ENCODE measurements at regions not wholly inside any gene's neighbourhood (a gene's known extent, or its start where the extent isn't known, plus 50 kb on each side); places are given as distances from the start of the nearest gene placed in this dataset.
"Not testable (repeated sequence)": the region's sequence is repeated elsewhere in the genome, so short reads cannot be mapped to it uniquely, and the experiment has no call there.

DNA sequence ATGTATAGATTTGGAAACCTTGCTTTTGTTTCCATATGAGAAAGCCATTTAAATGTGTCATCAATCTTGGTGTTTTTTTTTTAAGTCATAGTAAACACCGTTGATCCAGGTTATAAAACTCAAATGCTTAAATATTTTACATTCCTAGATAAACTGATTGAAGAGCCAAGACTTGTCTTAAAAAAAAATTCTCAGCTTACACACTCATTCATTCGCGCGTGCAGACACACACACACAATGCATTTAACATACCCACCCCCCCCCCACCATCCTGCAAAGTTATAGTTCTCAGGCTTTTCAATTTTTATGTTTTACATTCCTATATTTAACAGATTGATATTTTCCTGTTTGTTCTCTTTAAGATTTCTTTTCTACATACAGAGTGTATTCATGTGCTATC lies 536.4 kb downstream of the PRKD1 start:
- DNase-seq: no peak

DNA sequence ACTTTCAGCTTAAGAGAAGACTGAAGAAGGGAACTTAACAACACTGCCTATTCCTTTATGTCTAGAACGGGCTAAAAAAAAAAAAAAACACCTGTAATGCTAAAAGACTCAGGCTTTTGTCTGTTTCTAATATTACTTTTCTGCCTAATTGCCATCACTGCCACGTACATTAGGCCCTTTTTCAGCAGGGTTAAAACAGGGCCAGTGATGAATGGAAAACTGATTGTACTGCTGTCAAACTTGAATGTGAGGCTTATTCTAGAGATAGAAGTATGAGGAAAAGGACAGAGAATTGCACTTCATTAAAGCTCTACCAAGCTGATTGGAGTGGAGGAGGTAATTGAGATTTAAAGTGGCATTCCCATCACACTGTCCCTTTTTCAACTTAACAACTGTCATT lies 535.8 kb downstream of the PRKD1 start:
- DNase-seq: no peak

DNA sequence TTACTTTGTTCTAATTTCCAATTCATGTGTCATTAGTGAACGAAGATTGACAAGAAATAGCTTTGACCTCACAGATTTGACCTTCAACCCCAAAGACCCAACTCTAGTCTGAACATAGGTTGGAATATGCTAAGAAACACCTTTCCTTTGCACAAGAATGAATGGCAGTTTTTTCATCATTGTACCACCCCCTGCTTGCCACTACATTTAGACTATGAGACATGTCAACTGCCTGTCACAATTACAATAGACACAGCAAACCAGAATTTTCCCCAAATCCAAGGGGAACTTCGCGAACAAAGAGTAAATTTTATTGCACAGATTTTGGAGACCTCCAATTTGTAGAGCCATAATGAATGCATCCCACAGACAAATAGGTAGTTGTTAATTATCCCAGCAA lies 535.4 kb downstream of the PRKD1 start:
- DNase-seq: no peak

DNA sequence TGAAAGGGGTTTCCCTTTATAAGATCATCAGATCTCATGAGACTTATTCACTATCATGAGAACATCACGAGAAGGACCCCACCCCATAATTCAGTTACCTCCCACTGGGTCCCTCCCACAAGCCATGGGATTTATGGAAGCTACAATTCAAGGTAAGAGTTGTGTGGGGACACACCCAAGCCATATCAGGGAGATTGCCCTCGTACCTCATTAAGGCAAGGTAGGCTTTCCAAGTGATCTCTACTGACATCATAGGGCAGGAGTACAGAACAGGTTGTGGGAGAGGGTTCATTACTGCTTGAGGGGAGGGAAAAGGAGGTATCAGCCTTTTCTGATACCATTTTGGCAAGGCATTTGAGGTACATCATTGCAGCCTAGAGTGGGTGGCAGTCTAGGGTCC lies 524.6 kb downstream of the PRKD1 start:
- no peak for DNase-seq

DNA sequence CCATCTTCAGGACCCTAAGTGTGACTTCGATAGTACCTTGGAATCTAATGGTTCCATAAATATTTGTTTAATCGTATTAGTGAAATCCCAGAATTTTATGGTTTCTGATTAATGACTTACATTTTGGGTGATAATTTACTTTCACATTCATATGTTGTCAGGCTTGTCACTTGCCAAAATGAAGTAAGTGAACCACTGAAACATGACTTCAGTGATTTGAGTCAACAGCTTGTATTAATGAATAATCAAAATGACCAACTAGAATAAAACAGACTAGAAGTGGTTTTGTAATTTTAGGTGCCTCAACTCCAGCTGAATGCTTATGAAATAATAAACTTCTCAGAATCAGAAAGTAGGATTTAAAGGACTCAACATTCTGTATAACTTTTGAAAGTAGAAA lies 517.1 kb downstream of the PRKD1 start:
- no peak for DNase-seq

DNA sequence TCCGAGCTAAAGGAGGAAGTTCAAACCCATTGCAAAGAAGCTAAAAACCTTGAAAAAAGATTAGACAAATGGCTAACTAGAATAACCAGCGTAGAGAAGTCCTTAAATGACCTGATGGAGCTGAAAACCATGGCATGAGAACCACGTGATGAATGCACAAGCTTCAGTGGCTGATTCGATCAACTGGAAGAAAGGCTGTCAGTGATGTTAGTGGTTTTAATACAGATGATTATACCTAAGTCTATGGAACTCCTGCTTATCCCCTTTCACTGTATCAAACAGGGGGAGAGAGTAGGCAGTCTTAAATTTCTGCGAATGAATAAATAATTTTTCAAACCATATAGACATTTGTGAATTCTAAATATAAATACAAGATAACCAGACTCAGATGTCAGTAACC lies 512.7 kb downstream of the PRKD1 start:
- DNase-seq: not testable (repeated sequence)

DNA sequence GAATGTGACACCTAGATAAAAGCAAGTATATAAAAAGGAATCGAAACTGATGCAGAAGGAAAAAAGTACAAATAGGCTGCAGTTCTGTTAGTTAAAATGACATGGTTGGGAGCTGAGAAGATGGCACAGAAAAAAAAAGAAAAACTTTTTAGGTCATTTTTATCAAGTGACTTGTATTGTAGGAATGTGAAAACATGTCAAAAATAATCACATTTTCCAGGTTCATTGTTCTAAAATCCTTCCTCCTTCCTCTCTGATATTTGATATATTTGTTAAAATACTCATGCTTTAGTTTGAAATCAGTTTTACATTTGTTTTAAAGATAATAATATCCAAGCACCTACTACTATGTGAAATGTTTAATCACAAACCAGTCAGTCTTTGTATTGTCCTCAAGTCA lies 507.9 kb downstream of the PRKD1 start:
- DNase-seq: no peak

DNA sequence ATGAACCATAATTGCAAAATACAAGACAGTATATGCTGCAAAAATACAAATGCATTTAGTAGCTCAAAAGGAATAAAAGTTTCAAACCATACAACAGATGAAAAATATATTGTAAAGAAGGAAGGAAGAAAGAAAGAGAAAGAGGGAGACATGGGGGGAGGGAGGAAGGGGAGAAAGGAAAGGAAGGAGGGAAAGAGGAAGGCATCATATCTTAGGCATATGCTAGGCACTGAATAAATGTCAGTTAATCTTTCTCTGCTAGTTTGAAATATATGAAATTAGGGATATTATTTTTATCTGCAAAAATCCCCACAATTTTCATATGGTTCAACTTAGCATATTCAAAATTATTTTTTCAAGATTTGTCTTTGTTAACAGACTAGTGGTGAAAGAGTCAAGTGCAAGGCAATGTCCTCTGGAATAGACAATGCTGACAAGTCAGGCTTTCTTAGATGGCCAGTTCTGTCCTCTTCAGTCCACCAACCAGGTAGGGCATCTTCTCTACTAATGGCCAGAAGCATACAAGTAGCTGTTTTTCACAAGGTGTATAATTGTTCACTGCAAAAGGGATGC lies 506.4 kb downstream of the PRKD1 start:
- no peak for DNase-seq

DNA sequence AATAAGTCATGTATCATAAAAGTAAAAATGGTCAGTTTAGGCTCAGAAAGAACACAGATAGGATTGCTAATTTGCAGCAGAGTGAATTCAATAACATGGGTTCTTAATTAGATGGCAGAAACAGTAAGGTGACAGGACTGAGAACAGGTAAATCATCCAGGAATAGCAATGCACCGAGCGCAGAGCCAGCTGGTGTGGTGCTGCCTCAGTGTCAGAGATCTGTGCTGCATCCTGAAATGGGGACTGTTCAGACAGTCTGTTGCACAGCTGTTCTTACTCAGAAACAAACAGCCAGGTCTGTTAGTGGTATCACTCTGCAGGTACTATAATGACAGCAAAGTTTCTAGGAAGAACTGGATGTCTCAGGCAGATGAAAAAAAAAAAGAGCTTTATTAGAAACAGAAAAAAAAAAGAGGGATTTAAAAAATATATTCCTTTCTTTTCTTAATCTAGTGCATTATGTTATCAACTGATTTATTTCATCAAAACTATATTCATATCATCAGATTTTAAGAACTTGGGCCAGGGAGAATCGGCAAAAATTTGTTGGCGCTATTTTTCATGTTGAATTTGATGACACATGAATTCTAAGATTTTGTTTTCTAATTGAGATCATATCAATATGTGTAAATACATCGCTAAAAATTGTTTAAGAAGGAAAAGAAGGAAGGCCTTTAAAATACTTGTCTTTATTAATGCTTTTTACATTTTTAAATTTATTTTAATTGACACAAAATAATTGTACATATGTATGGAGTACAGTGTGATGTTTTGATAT lies 501.8 kb downstream of the PRKD1 start:
- DNase-seq: no peak

DNA sequence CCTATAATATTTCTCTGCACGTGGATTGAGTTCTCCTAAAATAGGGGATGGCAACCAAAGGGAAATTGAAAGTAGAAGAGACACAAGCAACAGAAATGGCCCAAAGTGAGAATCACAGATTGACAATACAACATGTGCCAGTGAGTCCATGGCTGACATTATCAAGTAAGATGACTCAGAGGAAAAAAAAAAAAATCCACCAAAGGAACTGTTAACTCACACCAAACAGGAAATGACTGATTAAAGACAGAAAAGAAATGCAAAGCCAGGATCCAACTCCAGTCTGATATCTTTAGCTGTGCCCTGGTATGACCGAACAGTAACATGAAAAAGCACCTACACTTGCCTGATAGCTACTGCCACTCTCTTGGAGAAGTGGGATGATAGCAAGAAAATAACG lies 485.0 kb downstream of the PRKD1 start:
- no peak for DNase-seq

DNA sequence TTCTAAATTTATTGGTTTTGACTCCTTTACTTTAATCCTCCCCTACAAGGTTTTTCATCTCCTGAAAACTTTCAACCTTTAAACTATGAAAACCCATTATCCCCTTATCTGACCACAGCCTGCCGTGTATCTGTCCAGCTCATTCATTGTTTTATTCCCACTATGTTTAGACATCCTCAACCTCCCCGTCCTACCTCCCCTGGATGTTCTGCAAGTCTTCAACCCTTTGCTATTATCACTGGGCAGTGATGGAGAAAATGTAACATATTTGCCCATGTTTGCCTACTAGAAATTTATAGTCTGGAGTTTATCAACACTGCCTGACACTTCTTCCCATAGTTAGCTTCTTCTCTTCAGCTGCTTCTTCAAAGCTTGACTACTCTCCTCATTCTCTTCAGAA lies 483.4 kb downstream of the PRKD1 start:
- no peak for DNase-seq

DNA sequence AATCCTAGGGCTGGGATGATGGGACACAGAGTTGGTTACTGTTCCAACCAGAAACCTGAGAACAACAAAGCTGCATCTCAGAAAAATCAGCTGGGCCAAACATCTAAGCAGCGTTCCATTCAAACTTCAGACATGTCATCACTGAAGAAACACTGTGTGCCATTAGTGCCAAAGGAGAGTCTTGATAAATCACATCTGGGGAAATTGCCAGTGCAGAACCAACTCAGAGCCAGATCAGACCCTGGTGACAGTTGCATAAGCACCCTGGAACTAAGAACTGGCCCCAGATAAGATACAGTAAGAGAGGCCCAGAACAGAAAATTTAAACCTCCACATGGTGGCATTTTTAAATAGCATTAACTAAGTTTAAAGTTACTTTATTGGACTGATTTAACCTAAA lies 482.8 kb downstream of the PRKD1 start:
- no peak for DNase-seq

DNA sequence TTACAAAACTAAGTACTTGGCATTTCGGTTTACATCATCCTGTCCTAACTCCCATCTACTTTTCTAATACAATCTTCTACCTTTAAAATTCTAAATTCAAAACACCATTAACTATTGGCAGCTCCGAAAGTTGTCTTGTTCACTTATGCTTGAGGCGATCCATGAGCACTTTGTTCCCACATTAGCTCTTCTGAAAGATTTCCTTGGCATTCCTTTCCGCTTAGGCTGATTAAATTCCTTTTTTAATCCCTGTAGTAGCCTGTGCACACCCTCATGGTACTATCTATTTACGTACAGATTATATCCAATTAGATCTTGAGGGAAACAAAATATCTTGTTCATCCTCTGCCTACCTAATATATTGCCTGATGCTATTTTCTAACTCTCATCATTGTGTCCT lies 480.7 kb downstream of the PRKD1 start:
- no peak for DNase-seq

DNA sequence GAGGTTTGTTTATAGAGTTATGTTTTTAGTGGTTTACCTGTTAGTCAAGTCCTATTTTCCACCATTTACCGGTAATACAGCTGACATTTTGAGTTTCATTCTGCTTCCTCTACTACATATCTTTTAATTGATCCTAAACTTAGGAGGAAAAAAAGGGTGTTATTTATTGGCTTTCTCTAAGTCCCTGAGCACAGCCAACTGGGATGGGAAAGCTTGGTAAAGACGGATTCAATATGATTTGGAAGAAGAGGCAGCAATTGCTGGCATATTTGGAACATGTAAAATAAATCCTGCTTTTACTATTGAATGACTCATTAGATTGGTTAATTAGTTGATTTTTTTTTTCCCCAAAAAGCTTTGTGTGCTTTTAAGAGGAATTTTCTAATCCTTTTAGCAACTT lies 475.7 kb downstream of the PRKD1 start:
- no peak for DNase-seq

DNA sequence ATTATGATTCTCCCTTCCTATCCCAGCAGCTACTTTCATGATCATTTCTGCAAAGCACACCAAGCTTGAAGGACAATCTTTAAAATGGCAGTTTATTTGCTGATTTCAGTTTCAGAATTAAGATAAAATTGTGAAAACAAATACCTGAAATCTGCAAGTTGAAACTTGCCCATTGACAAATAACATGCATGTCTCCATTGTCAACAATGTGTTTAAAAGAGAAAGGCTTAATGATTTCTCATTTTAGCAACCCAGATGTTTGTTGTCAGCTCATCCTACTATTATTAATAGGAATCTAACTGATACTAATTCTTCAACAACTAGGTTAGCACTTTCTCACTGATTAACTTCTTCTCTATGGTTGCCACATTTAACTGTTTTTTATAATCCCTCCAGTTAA lies 474.6 kb downstream of the PRKD1 start:
- DNase-seq: peak; percentile 11

DNA sequence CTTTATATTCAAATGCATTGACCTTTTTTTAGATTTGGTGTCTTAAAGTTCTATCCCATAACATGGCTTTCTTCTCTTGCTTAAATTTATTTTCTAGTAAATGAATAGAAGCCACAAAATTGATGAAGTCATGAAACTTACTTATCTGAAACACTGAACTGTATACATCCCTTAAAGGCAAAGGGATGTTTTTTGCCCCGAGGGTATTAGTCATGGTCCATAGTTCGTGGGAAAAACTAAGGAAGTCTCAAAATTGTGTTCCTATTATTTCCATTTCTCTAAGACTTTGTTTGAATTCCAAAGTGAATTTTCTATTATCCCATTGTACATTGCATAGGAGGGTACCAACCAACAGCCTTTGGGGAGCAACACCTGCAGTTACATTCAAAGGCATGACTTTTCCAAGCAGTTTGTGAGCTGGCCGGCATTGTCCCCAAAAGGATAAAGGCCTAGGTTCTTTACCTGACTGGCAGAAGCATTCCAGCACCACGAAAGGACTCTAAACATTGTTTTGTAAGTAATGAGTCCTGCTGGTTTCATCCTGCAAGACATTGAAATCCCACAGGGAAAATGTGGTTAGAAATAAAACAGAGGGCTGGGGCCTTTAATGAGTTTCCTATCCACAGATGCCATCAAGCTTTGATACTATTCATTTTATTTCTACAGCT lies 473.5 kb downstream of the PRKD1 start:
- no peak for DNase-seq

DNA sequence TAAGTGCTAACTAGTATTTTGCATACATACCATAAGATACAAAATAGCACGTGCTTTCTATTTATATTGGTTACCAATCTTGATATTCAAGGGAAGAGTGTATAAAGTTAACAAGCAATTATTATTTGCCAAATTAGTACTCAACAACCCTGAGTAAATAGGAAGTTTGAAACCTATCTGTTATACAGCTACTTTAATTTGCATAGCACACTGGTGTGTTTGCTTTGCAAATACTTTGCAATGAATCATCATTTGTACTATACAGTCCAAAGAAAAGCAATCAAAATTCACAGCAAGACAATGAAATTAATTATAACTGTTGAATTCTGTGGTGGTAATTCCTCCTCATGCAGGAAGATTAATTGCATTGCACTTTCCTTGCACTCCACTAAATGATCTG lies 469.1 kb downstream of the PRKD1 start:
- no peak for DNase-seq

DNA sequence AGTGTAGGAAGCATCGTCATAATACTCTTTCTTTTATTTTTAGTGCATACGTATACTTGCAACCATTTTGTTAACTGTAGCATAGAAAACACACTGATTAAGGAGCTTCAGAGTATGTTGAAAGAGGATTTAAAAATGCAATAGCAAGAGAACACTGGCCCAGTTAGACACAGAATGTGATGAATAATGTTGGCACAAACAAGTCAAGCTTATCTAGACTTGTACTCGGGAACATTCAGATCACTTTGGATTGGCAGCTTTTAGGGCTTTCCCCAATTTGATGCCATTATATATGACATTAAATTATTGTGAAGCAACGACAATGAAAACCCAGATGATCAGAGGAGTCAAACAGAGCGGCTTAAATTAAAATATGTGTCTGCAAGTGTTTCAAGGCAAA lies 468.1 kb downstream of the PRKD1 start:
- DNase-seq: no peak

DNA sequence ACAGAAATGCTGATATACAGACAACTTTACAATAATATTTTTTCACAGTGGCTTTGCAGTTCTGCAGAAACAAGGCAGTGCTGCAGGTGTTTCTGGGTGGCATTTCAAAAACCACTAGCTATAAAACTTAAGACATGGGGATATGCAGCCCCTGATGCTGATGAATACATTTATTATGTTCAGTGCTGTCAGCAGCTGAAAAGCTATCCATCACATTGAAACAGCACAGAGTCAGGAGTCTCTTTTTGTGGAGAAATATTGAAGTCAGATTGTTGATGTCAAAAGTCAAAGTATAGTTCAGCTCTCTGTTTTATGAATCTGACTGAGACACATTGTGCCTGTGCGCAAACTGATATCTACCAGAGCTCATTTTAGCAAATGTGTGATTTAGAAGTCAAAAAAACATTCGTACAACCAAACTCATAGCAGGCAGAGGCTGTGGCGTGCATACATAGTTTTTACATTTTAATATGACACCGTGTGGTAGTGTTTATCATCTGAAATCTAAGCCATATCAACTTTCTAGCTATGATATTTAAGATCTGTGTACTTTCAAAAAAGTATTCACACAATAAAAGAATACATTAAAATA lies 467.6 kb downstream of the PRKD1 start:
- no peak for DNase-seq

DNA sequence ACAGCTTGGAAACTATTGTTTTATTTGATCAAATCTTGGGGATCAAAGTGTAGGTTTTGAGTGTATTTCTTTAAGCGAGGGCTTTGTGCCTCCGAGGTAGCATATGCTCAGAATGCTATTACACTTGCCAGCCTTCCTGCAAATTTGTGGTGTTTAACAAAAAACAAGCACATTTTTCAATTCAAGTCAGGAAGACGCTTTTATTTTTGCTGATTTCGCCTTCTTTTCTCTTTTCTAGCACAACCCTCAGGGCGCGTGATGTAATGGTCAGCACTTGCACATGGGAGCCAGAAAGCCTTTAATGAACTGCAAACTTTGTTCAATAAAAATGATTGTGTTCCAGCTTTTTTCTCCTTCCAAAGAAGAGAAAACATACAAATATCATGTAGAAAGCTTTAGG lies 466.5 kb downstream of the PRKD1 start:
- no peak for DNase-seq

DNA sequence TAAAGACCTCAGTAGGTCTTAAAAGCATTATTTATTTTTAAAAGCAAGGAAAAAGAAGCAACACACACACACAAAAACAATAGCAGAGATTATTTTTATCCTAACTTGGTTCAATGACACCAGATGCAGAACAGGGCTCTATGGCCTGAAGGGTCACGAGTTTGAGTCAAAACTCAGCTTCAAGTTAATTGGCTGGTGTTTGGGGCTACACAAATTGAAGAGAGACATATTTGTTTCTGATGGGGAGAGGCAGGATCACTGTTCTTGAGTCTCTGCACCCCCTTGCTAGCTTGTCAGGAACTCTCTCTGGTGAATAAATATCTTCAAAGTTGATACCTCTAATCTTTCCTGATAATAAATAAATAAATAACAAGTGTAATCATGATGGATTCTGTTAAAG lies 466.1 kb downstream of the PRKD1 start:
- DNase-seq: no peak

DNA sequence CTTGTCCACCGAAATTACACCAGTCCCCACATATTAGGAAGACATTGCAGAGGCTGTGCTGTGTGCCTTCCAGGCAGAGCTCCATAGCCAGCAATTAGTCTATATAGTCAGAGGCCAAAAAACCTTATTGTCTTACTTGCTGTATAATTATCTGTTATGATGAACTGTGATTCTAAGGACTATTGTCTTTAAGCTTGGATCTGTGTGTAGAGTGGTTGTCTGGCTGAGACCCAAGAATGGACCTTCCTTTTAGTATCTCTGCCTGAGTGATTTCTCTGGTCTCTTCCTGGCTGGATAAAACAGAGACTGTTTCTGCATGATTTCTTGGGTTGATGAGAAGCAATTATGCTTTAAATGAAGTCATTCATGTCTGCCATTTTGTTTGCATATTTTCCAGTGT lies 465.3 kb downstream of the PRKD1 start:
- peak; percentile 88 for DNase-seq

DNA sequence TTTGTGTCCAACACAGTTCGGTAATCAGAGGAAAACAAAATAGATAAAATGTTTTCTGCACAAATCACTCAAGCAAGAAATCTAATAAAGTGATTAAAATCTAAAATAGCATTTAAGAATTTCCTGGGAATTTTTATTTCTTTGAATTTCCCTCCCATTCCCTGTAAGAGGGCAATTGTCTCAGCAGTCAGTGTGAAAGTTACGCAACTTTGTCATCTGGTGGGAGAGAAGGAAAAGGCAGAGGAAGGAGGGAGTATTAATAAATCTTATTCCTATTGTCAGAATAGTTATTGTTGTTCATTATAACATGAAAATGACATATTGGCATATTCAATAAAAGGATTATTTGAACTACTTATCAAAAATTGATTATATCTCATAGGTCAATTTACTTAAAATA lies 464.9 kb downstream of the PRKD1 start:
- peak; percentile 28 for DNase-seq

DNA sequence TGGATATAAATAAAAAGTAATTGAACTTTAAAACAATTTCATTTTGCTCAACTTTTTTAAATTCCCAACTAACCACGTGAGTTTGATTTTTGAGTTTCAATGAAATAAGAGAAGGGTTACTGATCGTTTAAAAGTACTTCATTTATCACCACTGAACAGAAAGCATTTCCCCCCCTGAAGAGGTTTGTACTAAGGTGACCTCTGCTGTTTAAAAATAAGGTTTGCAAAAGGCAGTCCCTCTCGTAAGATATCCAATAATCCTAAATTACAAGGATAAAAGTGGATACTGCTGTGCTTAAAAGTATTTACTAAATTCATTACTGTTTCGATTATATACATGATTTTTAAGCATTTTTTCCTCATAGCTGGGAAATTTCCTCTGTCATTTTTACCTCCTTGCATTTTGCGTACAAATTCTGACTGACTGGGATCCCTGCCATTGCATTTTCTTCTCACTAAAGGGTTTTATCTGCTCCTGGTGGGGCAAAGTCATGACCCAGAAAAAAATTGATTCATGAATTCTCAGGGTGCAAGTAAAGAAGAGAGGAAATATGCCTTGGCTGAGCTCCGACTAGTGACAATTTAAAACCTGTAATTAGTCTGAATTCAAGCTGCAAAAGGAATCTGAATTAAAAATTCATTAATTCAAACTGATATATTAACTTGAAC lies 463.8 kb downstream of the PRKD1 start:
- DNase-seq: no peak
